WTC11 (cell line): ENCODE measurements at regions not wholly inside any gene's neighbourhood (a gene's known extent, or its start where the extent isn't known, plus 50 kb on each side); places are given as distances from the start of the nearest gene placed in this dataset.

ENCODE experiments used
- ATAC-seq: fragments of 200-7000 bp; cut with Tn5 transposase; 2 replicates; pipeline ENCODE4 v1.10.0; 2021; ENCODE audit warnings: mild to moderate bottlenecking, moderate library complexity
- CTCF ChIA-PET: fragments of 300-600 bp; sonication (Branson Sonifier 250); formaldehyde crosslinking; loops from one replicate; lab custom pipeline; 2021; ENCODE audit warnings: antibody characterized with exemption; lab: Charles Lee
- POLR2A ChIA-PET: fragments of 350-600 bp; sonication (Branson Sonifier 250); formaldehyde crosslinking; loops from one replicate; lab custom pipeline; 2021; ENCODE audit warnings: antibody characterized with exemption; lab: Charles Lee
- DNase-seq: peaks from one replicate; pipeline ENCODE4 v3.0.0; 2021; ENCODE audit warnings: low spot score
- H3K27ac Mint-ChIP-seq: 2 replicates; pipeline ENCODE4 v1.8.0; 2021; ENCODE audit warnings: mixed read lengths
- H3K27me3 Mint-ChIP-seq: 2 replicates; pipeline ENCODE4 v1.8.0; 2021; ENCODE audit warnings: low read depth, mild to moderate bottlenecking, moderate library complexity, mixed read lengths
- H3K36me3 Mint-ChIP-seq: 2 replicates; pipeline ENCODE4 v1.8.0; 2021; ENCODE audit warnings: mixed read lengths
- H3K4me1 Mint-ChIP-seq: 2 replicates; pipeline ENCODE4 v1.8.0; 2022; ENCODE audit warnings: mixed read lengths
- H3K4me3 Mint-ChIP-seq: 2 replicates; pipeline ENCODE4 v1.8.0; 2021; ENCODE audit warnings: mild to moderate bottlenecking, moderate library complexity, mixed read lengths
- H3K9me3 Mint-ChIP-seq: 2 replicates; pipeline ENCODE4 v1.8.0; 2021; ENCODE audit warnings: mixed read lengths
- ATF1 ChIP-seq: sonication (generic); formaldehyde crosslinking; IDR thresholded peaks from 2 replicates; pipeline ENCODE4 v1.8.1; 2023; ENCODE audit warnings: mild to moderate bottlenecking, moderate library complexity, missing genetic modification reagents
- ATF2 ChIP-seq: sonication (generic); formaldehyde crosslinking; IDR thresholded peaks from 2 replicates; pipeline ENCODE4 v1.8.1; 2022; ENCODE audit warnings: low read depth, missing genetic modification reagents, borderline replicate concordance
- ATF3 ChIP-seq: sonication (generic); formaldehyde crosslinking; conservative IDR thresholded peaks from 2 replicates; pipeline ENCODE4 v1.8.1; 2022; ENCODE audit warnings: mild to moderate bottlenecking, missing genetic modification reagents
- E2F4 ChIP-seq: sonication (generic); formaldehyde crosslinking; IDR thresholded peaks from 2 replicates; pipeline ENCODE4 v1.8.1; 2022; ENCODE audit warnings: low read depth, mild to moderate bottlenecking, moderate library complexity, missing genetic modification reagents, borderline replicate concordance
- ETV6 ChIP-seq: sonication (generic); formaldehyde crosslinking; IDR thresholded peaks from 2 replicates; pipeline ENCODE4 v1.8.1; 2022; ENCODE audit warnings: mild to moderate bottlenecking, missing genetic modification reagents
- HMGA2 ChIP-seq: fragments of 250-450 bp; sonication (Bioruptor Pico); IDR thresholded peaks from 2 replicates; pipeline ENCODE4 v1.4.0; 2021; ENCODE audit warnings: mild to moderate bottlenecking, moderate library complexity
- KAT7 ChIP-seq: sonication (generic); formaldehyde crosslinking; IDR thresholded peaks from 2 replicates; pipeline ENCODE4 v1.8.1; 2023; ENCODE audit warnings: missing genetic modification reagents, mild to moderate bottlenecking, borderline replicate concordance
- MAX ChIP-seq: sonication (generic); formaldehyde crosslinking; IDR thresholded peaks from 2 replicates; pipeline ENCODE4 v1.8.0; 2022; ENCODE audit warnings: mild to moderate bottlenecking, missing genetic modification reagents
- MXD4 ChIP-seq: fragments of 250-450 bp; sonication (Bioruptor Pico); IDR thresholded peaks from 2 replicates; pipeline ENCODE4 v1.8.0; 2021; ENCODE audit warnings: mild to moderate bottlenecking, moderate library complexity, borderline replicate concordance
- MYBL2 ChIP-seq: sonication (generic); formaldehyde crosslinking; IDR thresholded peaks from 2 replicates; pipeline ENCODE4 v1.8.1; 2023; ENCODE audit warnings: mild to moderate bottlenecking, moderate library complexity, missing genetic modification reagents
- NR1H2 ChIP-seq: sonication (generic); formaldehyde crosslinking; IDR thresholded peaks from 2 replicates; pipeline ENCODE4 v1.9.0; 2021; ENCODE audit warnings: mild to moderate bottlenecking, moderate library complexity, missing genetic modification reagents
- NR2C2 ChIP-seq: sonication (generic); formaldehyde crosslinking; IDR thresholded peaks from 2 replicates; pipeline ENCODE4 v1.8.0; 2022; ENCODE audit warnings: mild to moderate bottlenecking, missing genetic modification reagents
- PRDM15 ChIP-seq: sonication (generic); formaldehyde crosslinking; IDR thresholded peaks from 2 replicates; pipeline ENCODE4 v1.8.0; 2022; ENCODE audit warnings: missing genetic modification reagents
- SP1 ChIP-seq: sonication (generic); formaldehyde crosslinking; conservative IDR thresholded peaks from 2 replicates; pipeline ENCODE4 v1.8.1; 2022; ENCODE audit warnings: missing genetic modification reagents
- ZBTB21 ChIP-seq: sonication (generic); formaldehyde crosslinking; IDR thresholded peaks from 2 replicates; pipeline ENCODE4 v1.8.1; 2023; ENCODE audit warnings: mild to moderate bottlenecking, missing genetic modification reagents, borderline replicate concordance
- ZNF219 ChIP-seq: sonication (generic); formaldehyde crosslinking; IDR thresholded peaks from 2 replicates; pipeline ENCODE4 v1.8.0; 2023; ENCODE audit warnings: missing genetic modification reagents, mild to moderate bottlenecking, borderline replicate concordance
- ZNF416 ChIP-seq: fragments of 250-450 bp; sonication (Bioruptor Pico); IDR thresholded peaks from 2 replicates; pipeline ENCODE4 v1.9.0; 2021; ENCODE audit warnings: mild to moderate bottlenecking, inconsistent platforms

GRCh38 chr18:30903566-30903965 is 139.0 kb downstream of the DSC3 start (continued):
- no peak for TF ChIP-seq MXD4 (CRISPR knock-in tag)
- no peak for TF ChIP-seq E2F4 (CRISPR knock-in tag)
- TF ChIP-seq SP1 (CRISPR knock-in tag), result no peak
- TF ChIP-seq MYBL2 (CRISPR knock-in tag), result no peak
- TF ChIP-seq KAT7 (CRISPR knock-in tag), result no peak
- TF ChIP-seq ATF1, result no peak

GRCh38 chr18:30889519-30890301 is 152.8 kb downstream of the DSC3 start:
- H3K27ac Mint-ChIP-seq, result no peak overlapping the region
- H3K4me1 Mint-ChIP-seq, result peaks cover 41% of the 10 kb centered on the region
- peaks cover 8% of the 10 kb centered on the region; the same call in 1 of the 2 replicates for H3K27me3 Mint-ChIP-seq
- H3K4me3 Mint-ChIP-seq, result no peak overlapping the region
- H3K9me3 Mint-ChIP-seq, result no peaks in the 10 kb centered on the region
- CTCF ChIA-PET, result interaction anchor here (0.6 to 1.6 kb wide), 20 partner anchors 10 to 1015 kb away, joined by 3 to 28 read pairs (median 4); no protein-coding TSS in a partner anchor
- TF ChIP-seq ZNF416 (CRISPR knock-in tag) (no peak), MAX (peak; percentile 26; the same call in 1 of the 2 replicates)
- ATAC-seq (peak; percentile 81), DNase-seq (peak; percentile 14)
- H3K36me3 Mint-ChIP-seq, result no peaks in the 10 kb centered on the region
- POLR2A ChIA-PET, result interaction anchor here (1.6 kb wide), 1 partner anchor 513 kb away, joined by 3 read pairs; no protein-coding TSS in a partner anchor

GRCh38 chr18:30888344-30888743 is 154.2 kb downstream of the DSC3 start:
- Mint-ChIP-seq H3K4me3 (no peak overlapping the region), H3K27ac (no peak overlapping the region), H3K27me3 (peaks cover 8% of the 10 kb centered on the region; the same call in 1 of the 2 replicates), H3K36me3 (no peaks in the 10 kb centered on the region), H3K4me1 (peaks cover 35% of the 10 kb centered on the region), H3K9me3 (no peaks in the 10 kb centered on the region)
- TF ChIP-seq NR1H2 (no peak), PRDM15 (CRISPR knock-in tag) (no peak), ETV6 (no peak), MXD4 (CRISPR knock-in tag) (no peak)
- POLR2A ChIA-PET, result no interaction called here
- no peak for DNase-seq
- no peak for ATAC-seq
- CTCF ChIA-PET, result no interaction called here

- Mint-ChIP-seq H3K36me3 (no peaks in the 10 kb centered on the region), H3K9me3 (peaks cover 4% of the 10 kb centered on the region; the same call in 1 of the 2 replicates), H3K27ac (no peak overlapping the region), H3K4me1 (peaks cover 21% of the 10 kb centered on the region), H3K27me3 (peaks cover 8% of the 10 kb centered on the region; the same call in 1 of the 2 replicates), H3K4me3 (no peak overlapping the region)
- TF ChIP-seq MXD4 (CRISPR knock-in tag) (no peak), ATF2 (CRISPR knock-in tag) (no peak), ZBTB21 (CRISPR knock-in tag) (no peak), HMGA2 (no peak), ATF3 (no peak), ZNF219 (CRISPR knock-in tag) (no peak), NR2C2 (CRISPR knock-in tag) (no peak)
- POLR2A ChIA-PET, result interaction anchor here (0.6 kb wide), 1 partner anchor 1824 kb away, joined by 4 read pairs; no protein-coding TSS in a partner anchor
- no peak for ATAC-seq
- CTCF ChIA-PET, result no interaction called here
- no peak for DNase-seq
Observed at GRCh38 chr18:30886998-30887397, 155.5 kb downstream of the DSC3 start.
